IgD-negative memory B cell (primary cell): ENCODE measurements at regions not wholly inside any gene's neighbourhood (a gene's known extent, or its start where the extent isn't known, plus 50 kb on each side); places are given as distances from the start of the nearest gene placed in this dataset.
A peak's percentile ranks its signal among the peaks of the same experiment; 100 is the strongest.

Source experiments
- H3K27ac Mint-ChIP-seq, 3 donors: one replicate each; pipeline ENCODE4 v1.8.0; 2020 to 2022; ENCODE audit warnings: mild to moderate bottlenecking in 3 of 3, mixed read lengths in 3 of 3, moderate library complexity in 1 of 3
- H3K27me3 Mint-ChIP-seq: one replicate; pipeline ENCODE4 v1.8.0; 2021; ENCODE audit warnings: mixed read lengths
- H3K36me3 Mint-ChIP-seq: one replicate; pipeline ENCODE4 v1.8.0; 2020; ENCODE audit warnings: mild to moderate bottlenecking, mixed read lengths
- H3K4me1 Mint-ChIP-seq, 3 donors: one replicate each; pipeline ENCODE4 v1.8.0; 2020 to 2022; ENCODE audit warnings: mixed read lengths in 3 of 3, mild to moderate bottlenecking in 1 of 3
- H3K4me3 Mint-ChIP-seq, 4 donors: one replicate each; pipeline ENCODE4 v1.8.0; 2020 to 2022; ENCODE audit warnings: mild to moderate bottlenecking in 4 of 4, mixed read lengths in 4 of 4, moderate library complexity in 3 of 4
- H3K9me3 Mint-ChIP-seq, 3 donors: one replicate each; pipeline ENCODE4 v1.8.0; 2020 to 2021; ENCODE audit warnings: mixed read lengths in 3 of 3, mild to moderate bottlenecking in 1 of 3

DNA sequence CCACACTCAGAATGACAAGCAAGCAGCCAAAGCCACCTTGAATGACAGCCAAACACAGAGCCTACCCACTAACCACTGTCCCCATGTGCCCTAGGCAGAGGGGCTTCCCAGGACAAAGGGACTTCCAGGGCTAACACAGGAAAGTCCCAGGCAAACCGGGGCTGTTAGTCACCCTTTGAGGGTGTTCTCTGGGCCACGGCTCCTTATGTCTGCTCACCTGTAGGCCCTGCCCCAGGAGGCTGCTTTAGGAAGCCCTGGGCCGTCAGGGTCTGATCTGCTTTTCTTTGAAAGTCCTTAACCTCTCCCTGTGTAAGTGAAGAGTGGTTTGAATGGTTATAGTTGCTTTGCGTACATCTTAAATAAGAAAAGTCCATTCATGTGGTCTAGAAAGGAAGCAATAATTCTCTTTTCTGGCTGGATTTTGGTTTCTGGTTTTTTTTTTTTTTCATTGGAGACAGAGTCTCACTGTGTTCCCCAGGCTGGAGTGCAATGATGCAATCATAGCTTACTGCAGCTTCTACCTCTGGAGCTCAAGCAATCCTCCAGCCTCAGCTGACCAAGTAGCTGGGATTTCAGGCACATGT lies 161.4 kb downstream of the EFNB2 start:
- Mint-ChIP-seq H3K27ac (no peak overlapping the region), H3K4me3 (no peak overlapping the region), H3K9me3 (no peaks in the 10 kb centered on the region), H3K27me3 (peaks cover 3% of the 10 kb centered on the region), H3K36me3 (no peaks in the 10 kb centered on the region), H3K4me1 (peaks cover 2 to 9% (median 7%) of the 10 kb centered on the region in 3 donors)

DNA sequence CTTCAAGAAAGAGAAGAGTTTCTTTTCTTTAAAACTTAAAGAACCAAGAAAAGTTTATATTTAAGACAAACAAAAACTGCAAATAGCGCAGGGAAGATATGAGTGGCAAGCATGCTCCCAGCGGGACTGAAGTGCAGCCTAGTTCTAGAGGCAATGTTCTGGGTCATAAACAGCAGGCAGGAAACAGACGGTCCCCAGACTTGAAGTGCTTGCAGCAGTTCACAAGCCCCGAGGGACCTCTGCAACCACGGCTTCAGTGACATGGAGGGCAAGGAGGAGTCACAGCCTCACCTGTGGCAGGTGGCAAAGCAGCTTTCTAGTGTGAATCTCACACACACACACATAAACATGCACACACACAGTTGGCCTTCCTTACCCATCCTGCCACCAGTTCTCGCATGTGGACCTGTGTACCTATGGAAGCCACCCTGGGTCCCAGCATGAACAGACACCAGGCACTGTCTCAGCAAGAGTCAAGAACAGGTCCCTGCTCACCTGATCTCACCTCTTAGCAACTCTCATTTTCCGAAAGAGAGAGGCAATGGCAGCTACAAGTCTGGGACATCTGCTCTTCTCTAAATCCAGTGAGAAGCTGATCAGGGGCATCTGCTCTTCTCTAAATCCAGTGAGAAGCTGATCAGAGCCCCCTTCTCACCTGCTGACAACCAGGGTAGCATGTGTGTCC lies 162.0 kb downstream of the EFNB2 start:
- H3K4me3 Mint-ChIP-seq, result no peak overlapping the region
- H3K27ac Mint-ChIP-seq, result no peak overlapping the region
- peaks cover 8% of the 10 kb centered on the region for H3K27me3 Mint-ChIP-seq
- H3K9me3 Mint-ChIP-seq, result no peaks in the 10 kb centered on the region
- no peaks in the 10 kb centered on the region for H3K36me3 Mint-ChIP-seq
- peaks cover 2 to 9% (median 7%) of the 10 kb centered on the region in 3 donors for H3K4me1 Mint-ChIP-seq

DNA sequence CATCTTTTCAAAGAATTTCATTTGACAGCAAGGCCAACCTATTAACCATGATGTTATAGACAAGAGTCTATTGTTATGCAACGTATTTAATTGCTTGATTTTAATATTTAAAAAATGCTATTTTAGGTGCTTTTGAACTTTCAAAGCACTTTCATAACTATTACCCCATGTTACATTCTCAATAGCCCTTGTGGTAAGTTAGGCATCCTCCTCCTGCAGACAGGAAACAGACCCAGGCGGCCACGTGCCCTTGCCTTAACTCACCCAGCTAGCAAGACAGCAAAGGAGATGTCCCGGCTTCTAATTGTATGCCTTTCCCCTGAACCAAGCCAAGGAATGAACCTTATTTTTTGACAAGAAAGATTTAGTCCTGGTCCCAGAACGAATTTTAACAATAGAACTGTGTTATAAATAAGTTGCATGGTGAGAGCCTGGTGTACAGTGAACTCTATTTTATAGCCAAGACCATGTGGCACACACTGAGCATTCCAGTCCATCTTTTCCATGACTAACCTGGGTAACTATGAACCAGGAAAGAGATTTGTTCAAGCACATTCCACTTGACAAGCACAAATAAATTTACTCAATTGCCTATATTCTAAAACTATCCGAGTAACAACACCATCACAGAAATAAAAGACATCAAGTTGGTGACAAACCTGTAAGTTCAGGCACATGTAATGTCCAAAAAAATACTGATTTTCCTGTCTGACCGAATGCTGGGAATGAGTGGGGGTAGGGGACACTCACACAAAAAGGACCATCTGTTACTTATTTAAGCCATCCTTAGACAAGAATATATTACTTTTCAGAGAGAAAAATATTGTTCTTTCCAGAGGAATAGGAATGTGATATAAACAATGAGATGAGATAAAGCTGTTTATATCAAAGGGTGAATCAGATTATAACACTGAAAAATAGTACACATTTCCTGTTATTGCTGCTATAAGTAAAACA lies 163.0 kb downstream of the EFNB2 start:
- no peak overlapping the region for H3K4me3 Mint-ChIP-seq
- H3K36me3 Mint-ChIP-seq, result no peaks in the 10 kb centered on the region
- H3K9me3 Mint-ChIP-seq, result no peaks in the 10 kb centered on the region
- peak overlapping the region in 1 of 3 donors; percentile 12 for H3K27ac Mint-ChIP-seq
- peaks cover 8% of the 10 kb centered on the region for H3K27me3 Mint-ChIP-seq
- H3K4me1 Mint-ChIP-seq, result peaks cover 2 to 9% (median 7%) of the 10 kb centered on the region in 3 donors

DNA sequence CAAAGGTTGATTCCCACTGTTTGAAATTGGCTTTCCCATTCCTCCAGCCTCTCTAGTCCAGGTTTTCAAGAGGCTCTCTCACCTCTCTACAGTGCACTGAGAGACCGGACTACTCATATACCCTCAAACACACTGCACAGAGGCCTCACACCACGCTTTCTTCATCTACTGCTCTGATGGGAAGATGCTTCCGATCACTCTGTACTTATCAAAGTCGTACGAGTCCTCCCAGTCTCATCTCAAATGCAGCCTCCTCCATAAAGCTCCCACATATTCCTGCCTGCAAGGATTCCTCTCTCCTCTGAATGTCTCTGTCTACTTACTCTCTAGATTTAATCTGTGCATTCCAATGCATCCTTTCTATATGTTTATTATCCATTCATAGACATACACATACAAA lies 164.4 kb downstream of the EFNB2 start:
- Mint-ChIP-seq H3K27me3 (peaks cover 5% of the 10 kb centered on the region), H3K4me3 (no peak overlapping the region), H3K4me1 (peaks cover 2 to 9% (median 7%) of the 10 kb centered on the region in 3 donors), H3K27ac (peak overlapping the region in 1 of 3 donors; percentile 11), H3K36me3 (no peaks in the 10 kb centered on the region), H3K9me3 (no peaks in the 10 kb centered on the region)

DNA sequence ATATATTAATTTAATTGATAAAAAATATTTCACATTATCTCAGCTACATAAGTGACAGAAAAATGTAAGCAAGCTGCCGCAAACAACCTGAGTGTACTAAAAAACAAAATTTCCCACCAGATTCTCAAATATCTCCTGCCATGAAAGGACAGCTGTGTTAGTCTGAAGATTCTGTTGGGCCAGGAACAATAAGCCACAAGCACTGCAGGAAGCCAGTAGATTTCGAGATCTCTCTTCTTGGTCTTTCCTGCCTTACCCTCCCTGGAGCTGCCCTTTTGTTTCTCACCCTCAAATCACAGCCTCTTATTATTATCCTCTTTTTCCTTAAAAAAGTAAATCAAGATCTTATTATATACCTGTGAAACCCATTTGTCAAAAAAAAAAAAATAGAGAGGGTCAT lies 165.6 kb downstream of the EFNB2 start:
- peaks cover 2 to 9% (median 7%) of the 10 kb centered on the region in 3 donors for H3K4me1 Mint-ChIP-seq
- H3K27ac Mint-ChIP-seq, result no peak overlapping the region
- H3K36me3 Mint-ChIP-seq, result peaks cover 2% of the 10 kb centered on the region
- peaks cover 0 to 4% (median 0%) of the 10 kb centered on the region in 3 donors for H3K9me3 Mint-ChIP-seq
- peaks cover 5% of the 10 kb centered on the region for H3K27me3 Mint-ChIP-seq
- no peak overlapping the region for H3K4me3 Mint-ChIP-seq

DNA sequence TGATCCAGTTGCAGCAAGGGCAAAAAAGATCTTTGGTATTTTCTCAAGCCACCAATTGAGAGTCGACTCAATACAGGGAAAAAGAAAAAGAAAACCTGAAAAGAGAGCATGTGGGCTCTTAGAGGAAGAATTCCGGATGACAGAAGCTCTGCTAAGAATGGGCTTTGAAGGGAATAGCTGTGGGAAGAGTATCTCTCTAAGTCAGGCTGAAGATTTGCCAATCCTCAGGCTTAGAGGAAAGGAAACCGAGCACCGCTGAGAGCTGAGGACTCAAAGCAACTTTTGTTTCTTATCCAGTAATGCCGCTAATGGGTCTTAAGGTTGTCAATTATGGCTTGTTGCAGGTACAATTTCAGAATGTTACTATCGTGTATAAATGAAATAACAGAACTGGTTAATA lies 166.4 kb downstream of the EFNB2 start:
- Mint-ChIP-seq H3K27me3 (peaks cover 5% of the 10 kb centered on the region), H3K4me1 (peaks cover 2 to 9% (median 7%) of the 10 kb centered on the region in 3 donors), H3K36me3 (peaks cover 2% of the 10 kb centered on the region), H3K27ac (no peak overlapping the region), H3K9me3 (peaks cover 0 to 5% (median 0%) of the 10 kb centered on the region in 3 donors), H3K4me3 (no peak overlapping the region)

DNA sequence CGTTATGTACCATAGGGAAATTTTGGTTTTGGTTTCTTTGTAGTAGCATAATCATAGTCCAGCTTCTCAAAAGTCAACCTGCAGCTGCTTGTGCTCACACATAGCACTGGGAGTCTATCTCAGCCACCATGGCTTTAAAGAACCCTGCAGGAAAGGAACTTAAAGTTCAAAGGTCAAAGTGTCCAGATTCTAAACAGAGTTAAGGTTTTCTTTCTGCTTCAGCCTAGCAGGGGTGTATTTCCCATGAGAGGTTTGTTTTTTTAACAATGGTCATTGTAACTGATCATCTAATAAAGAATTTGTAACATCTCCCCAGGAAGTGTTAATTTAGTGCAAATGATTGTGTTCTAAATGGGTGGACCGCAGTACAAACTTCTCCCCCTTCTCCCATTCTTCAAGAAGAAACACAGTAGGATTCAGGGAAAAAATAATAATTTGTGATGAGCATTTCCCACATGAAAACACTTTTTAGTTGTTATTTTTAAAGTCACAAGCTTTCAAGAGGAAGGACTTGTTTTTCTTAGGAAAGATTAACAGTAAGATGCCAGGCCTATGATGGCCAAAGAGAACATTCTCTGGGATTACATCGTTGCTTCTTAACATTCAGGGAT lies 168.0 kb downstream of the EFNB2 start:
- peaks cover 5% of the 10 kb centered on the region for H3K27me3 Mint-ChIP-seq

DNA sequence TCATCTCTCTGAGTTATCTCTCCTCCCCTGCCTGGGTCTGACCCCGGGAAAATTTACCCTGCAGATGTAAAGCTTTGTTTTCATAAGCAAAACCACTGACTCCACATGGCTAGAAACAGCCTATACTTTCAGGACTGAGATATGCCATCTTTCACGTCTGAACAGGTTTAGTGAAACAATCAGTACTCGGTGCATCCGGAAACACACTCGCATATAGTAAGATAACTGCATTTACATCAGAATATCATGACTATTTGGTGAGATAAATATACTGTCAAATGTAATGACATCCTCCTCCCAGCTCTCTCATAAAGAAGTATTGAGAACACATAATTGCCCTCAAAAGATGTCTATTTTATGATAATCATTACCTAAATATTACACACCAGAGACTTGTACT lies 172.8 kb downstream of the EFNB2 start:
- H3K36me3 Mint-ChIP-seq, result peaks cover 5% of the 10 kb centered on the region
- H3K27me3 Mint-ChIP-seq, result no peaks in the 10 kb centered on the region
- H3K9me3 Mint-ChIP-seq, result peaks cover 4 to 5% (median 4%) of the 10 kb centered on the region in 3 donors
- no peaks in the 10 kb centered on the region for H3K4me1 Mint-ChIP-seq
- no peak overlapping the region for H3K27ac Mint-ChIP-seq
- H3K4me3 Mint-ChIP-seq, result no peak overlapping the region

More for the DNA sequence above, 168.0 kb downstream of the EFNB2 start:
- Mint-ChIP-seq H3K27ac (no peak overlapping the region), H3K9me3 (peaks cover 0 to 5% (median 0%) of the 10 kb centered on the region in 3 donors), H3K4me3 (no peak overlapping the region), H3K4me1 (peaks cover 0 to 2% (median 0%) of the 10 kb centered on the region in 3 donors), H3K36me3 (peaks cover 2% of the 10 kb centered on the region)

DNA sequence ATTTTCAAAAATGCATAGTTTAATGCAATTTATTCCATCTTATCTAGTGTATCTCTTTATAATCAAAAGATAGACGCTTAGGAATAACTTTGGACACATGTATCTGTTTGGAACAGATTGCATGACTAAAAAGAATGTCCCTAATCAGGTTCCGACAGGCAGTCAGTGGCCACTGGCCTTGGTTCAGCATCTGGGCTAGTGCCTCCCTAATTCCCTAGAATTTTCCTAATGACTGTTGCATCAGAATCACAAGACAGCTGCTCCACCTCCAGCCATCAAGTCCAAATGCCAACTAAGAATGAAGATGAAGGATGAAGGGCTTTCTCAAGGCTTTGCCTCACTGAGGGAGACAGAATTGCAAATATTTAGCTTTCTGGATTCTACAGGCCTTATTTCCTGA lies 173.8 kb downstream of the EFNB2 start:
- H3K27me3 Mint-ChIP-seq, result no peaks in the 10 kb centered on the region
- H3K4me3 Mint-ChIP-seq, result no peak overlapping the region
- no peak overlapping the region for H3K27ac Mint-ChIP-seq
- H3K9me3 Mint-ChIP-seq, result peaks cover 4 to 5% (median 4%) of the 10 kb centered on the region in 3 donors
- no peaks in the 10 kb centered on the region for H3K4me1 Mint-ChIP-seq
- H3K36me3 Mint-ChIP-seq, result peaks cover 5% of the 10 kb centered on the region

DNA sequence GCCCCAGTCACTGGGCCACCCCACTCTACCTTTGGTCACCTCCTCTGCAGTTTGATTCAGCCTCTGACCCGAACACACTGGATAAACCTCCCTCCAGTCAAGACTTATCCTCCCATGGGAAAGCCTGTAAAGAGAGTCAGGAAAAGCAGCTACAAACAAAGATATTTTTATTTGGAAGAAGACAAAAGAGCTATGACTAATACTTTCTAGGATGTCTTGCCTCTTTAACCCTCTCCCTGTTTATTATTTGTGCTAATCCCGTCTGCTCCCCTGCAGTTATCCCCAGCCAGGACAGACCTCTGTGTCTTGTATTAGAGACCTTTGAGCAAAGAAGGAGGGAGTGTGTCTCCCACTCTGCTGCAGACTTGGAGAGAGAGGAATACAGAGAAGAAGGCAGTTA lies 178.3 kb downstream of the EFNB2 start:
- Mint-ChIP-seq H3K4me1 (no peaks in the 10 kb centered on the region), H3K4me3 (no peak overlapping the region), H3K27ac (no peak overlapping the region), H3K27me3 (peaks cover 2% of the 10 kb centered on the region), H3K36me3 (peaks cover under 1% of the 10 kb centered on the region), H3K9me3 (peaks cover 0 to 4% (median 4%) of the 10 kb centered on the region in 3 donors)

DNA sequence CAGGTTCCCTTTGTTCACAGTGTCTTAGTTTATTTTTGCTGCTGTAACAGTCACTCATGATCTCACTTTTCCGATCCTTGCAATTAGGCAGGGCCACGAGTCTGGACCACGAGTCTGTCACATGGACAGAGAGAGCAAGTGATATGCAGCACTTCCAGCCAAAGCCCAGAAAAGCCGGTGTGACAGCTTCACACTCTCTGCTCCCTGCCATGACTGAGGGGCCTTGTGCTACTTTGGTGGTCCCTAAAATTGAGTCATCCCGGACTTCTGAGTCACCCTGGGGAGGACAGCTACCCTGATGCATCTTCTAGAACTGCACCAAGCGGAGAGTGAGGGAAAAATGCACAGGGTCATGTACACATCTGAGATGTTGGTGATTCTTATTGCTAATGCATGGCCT lies 179.6 kb downstream of the EFNB2 start:
- Mint-ChIP-seq H3K27ac (no peak overlapping the region), H3K9me3 (peaks cover 0 to 4% (median 4%) of the 10 kb centered on the region in 3 donors), H3K4me3 (no peak overlapping the region), H3K4me1 (no peaks in the 10 kb centered on the region), H3K36me3 (no peaks in the 10 kb centered on the region), H3K27me3 (peaks cover 3% of the 10 kb centered on the region)

DNA sequence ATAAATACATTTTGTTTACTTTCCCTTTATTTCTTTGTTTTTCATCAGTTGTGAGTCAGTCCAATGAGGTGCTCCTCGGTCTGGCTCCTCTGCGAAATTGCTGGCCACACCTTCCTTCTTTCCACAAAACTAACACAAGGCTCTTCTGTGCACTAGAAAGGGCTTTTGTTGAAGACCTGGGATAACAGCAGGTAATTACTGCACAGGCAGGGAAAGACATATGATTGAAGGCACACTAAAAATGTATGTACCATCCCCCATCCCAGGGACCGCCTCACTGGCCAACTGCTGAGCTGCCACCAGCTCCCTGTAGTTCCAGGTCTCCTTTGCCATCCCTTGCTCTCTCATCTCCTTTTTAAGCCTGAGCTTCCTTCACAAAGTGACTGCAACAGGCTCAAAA lies 180.5 kb downstream of the EFNB2 start:
- H3K36me3 Mint-ChIP-seq, result no peaks in the 10 kb centered on the region
- H3K4me1 Mint-ChIP-seq, result no peaks in the 10 kb centered on the region
- no peaks in the 10 kb centered on the region for H3K9me3 Mint-ChIP-seq
- H3K27me3 Mint-ChIP-seq, result peaks cover 8% of the 10 kb centered on the region
- H3K4me3 Mint-ChIP-seq, result no peak overlapping the region
- no peak overlapping the region for H3K27ac Mint-ChIP-seq

DNA sequence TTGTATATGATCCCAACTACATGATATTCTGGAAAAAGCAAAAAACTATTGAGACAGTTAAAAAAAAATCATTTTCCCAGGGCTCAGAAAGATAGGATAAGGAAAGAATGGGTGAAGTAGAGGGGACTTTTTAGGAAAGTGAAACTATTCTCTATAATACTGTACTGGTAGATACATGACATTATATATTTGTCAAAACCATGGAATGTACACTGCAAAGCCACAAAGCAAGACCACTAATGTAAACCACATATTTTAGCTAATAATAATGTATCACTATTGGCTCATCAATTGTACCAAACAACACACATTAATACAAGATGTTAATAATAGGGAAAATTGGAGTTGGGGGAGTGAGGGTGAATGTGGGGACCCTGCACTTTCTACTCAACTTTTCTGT lies 182.6 kb downstream of the EFNB2 start:
- Mint-ChIP-seq H3K36me3 (no peaks in the 10 kb centered on the region), H3K9me3 (peaks cover 0 to 1% (median 0%) of the 10 kb centered on the region in 3 donors), H3K27ac (no peak overlapping the region), H3K4me3 (no peak overlapping the region), H3K27me3 (peaks cover 20% of the 10 kb centered on the region), H3K4me1 (peaks cover 0 to 1% (median 0%) of the 10 kb centered on the region in 3 donors)

DNA sequence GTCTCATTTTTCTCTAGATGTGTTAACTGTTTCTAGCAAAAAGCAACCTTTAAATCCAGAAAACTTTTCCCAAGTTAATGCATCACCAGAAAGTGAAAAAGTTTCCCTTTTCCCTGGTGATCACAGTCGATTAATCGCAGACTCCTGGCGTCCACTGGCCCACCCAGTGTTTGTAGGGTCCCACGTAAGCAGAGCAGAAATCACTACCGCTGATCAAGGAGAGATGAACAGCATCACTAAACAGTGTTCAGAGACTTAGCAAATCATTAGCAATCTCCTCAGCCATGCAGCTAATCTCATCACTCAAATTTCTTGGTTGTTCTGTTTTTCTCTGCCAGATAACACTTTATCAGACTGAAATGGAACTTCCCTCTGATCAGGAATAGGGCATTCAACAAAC lies 184.2 kb downstream of the EFNB2 start:
- peaks cover 20% of the 10 kb centered on the region for H3K27me3 Mint-ChIP-seq
- no peak overlapping the region for H3K27ac Mint-ChIP-seq
- H3K4me1 Mint-ChIP-seq, result peaks cover 0 to 1% (median 0%) of the 10 kb centered on the region in 3 donors
- no peaks in the 10 kb centered on the region for H3K36me3 Mint-ChIP-seq
- no peak overlapping the region for H3K4me3 Mint-ChIP-seq
- peaks cover 0 to 1% (median 0%) of the 10 kb centered on the region in 3 donors for H3K9me3 Mint-ChIP-seq

DNA sequence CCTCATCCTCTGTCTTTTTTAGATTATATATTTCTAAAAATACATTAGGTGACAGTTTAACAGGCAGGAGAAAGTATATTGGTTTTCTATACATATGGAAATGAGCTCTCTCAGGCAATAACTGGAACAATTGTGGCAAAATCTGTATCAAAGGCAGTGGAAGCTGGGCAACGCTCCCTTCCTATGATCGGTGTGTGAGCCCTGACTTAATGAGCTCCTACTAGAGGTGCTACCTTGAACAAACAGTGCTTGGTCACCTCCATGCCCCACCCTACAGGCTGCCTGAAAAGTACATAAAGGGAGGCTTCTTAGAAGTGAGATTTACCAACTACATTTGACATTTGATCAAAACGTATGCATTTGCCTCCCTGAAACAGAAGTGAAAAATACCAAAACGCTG lies 185.3 kb downstream of the EFNB2 start:
- no peak overlapping the region for H3K27ac Mint-ChIP-seq
- no peaks in the 10 kb centered on the region for H3K36me3 Mint-ChIP-seq
- H3K4me1 Mint-ChIP-seq, result peaks cover 0 to 1% (median 0%) of the 10 kb centered on the region in 3 donors
- H3K9me3 Mint-ChIP-seq, result peaks cover 0 to 1% (median 0%) of the 10 kb centered on the region in 3 donors
- H3K27me3 Mint-ChIP-seq, result peaks cover 20% of the 10 kb centered on the region
- no peak overlapping the region for H3K4me3 Mint-ChIP-seq
